ENCODE measurements at regions not wholly inside any gene's neighbourhood (a gene's known extent, or its start where the extent isn't known, plus 50 kb on each side); places are given as distances from the start of the nearest gene placed in this dataset.

DNA sequence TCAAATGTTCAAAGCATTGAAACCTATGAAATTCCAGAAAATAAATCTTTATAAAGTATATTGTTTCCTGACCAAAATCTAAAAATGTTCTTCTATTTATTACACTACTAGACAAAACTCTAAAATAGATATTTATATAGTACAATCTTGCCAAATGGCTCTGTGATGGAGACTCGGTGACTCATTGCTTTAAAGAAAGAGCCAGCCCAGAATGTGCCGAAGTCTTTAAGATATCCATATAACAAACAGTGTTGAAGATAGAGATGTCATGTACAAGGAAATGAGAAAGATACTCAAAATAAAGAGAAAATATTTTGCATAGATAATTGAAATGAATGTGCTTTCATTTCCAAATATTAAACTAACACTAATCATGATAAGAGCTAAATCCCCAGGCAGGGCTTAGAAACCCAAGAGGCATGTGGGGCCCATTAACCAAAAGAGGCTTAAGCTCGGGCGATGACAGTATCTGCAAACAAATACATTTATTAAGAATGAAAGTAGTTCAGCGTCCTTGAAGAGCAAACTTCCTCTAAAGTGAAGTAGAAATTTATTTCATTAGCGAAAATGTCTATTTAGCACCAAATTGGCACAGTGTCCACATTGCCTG, 102.1 kb upstream of the FAM9B start:
- no peaks in the 10 kb centered on the region for H3K9me3 ChIP-seq (ENCODE audit: low read depth, low read length)
- H3K79me2 ChIP-seq (ENCODE audit: insufficient read depth, low read length): no peaks in the 10 kb centered on the region
- TF ChIP-seq, protein P1, sequence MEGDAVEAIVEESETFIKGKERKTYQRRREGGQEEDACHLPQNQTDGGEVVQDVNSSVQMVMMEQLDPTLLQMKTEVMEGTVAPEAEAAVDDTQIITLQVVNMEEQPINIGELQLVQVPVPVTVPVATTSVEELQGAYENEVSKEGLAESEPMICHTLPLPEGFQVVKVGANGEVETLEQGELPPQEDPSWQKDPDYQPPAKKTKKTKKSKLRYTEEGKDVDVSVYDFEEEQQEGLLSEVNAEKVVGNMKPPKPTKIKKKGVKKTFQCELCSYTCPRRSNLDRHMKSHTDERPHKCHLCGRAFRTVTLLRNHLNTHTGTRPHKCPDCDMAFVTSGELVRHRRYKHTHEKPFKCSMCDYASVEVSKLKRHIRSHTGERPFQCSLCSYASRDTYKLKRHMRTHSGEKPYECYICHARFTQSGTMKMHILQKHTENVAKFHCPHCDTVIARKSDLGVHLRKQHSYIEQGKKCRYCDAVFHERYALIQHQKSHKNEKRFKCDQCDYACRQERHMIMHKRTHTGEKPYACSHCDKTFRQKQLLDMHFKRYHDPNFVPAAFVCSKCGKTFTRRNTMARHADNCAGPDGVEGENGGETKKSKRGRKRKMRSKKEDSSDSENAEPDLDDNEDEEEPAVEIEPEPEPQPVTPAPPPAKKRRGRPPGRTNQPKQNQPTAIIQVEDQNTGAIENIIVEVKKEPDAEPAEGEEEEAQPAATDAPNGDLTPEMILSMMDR (IDR thresholded peaks at IDR 0.05; ENCODE audit: extremely low read depth, low read depth, low read length): no peak
- H2AFZ ChIP-seq (ENCODE audit: low read length): no peak overlapping the region
- H3K27me3 ChIP-seq (ENCODE audit: insufficient read depth, low read length): no peaks in the 10 kb centered on the region
- no peak for DNase-seq (ENCODE audit: insufficient read length, low spot score, missing footprints)
- no peaks in the 10 kb centered on the region for H3K4me1 ChIP-seq (ENCODE audit: insufficient read depth, low read length)
- H3K4me3 ChIP-seq (ENCODE audit: insufficient read depth, low read length): no peak overlapping the region
- H3K36me3 ChIP-seq (ENCODE audit: insufficient read depth, low read length): no peaks in the 10 kb centered on the region
- H3K27ac ChIP-seq (ENCODE audit: low read depth, low read length): no peak overlapping the region
- H3K4me2 ChIP-seq (ENCODE audit: insufficient read depth, low read length): no peak overlapping the region
- H4K20me1 ChIP-seq (ENCODE audit: insufficient read depth, low read length): no peaks in the 10 kb centered on the region

DNA sequence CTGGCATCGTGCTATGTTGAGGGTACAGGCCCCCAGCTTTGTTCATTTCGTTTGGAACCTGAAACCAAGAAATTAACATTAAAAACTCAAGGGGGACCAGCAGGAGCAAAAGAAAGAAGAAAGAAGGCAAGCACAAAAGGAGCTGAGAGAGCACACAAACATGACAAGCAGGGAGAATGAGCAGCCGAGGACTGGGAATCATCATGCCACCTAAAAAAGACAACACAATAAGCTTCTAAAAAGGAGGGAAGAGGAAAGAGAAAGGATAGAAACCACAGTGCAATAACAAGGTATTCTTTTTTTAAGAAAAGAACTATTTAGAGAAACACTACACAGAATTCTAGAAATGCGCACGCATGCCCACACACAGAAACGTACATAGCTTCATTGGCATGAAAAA, 103.2 kb upstream of the FAM9B start:
- Histone ChIP-seq H3K4me2 (ENCODE audit: insufficient read depth, low read length) (no peak overlapping the region), H3K79me2 (ENCODE audit: insufficient read depth, low read length) (no peaks in the 10 kb centered on the region), H2AFZ (ENCODE audit: low read length) (no peak overlapping the region), H3K27me3 (ENCODE audit: insufficient read depth, low read length) (no peaks in the 10 kb centered on the region), H3K9me3 (ENCODE audit: low read depth, low read length) (no peaks in the 10 kb centered on the region), H3K4me3 (ENCODE audit: insufficient read depth, low read length) (no peak overlapping the region), H3K4me1 (ENCODE audit: insufficient read depth, low read length) (no peaks in the 10 kb centered on the region), H3K27ac (ENCODE audit: low read depth, low read length) (no peak overlapping the region), H3K36me3 (ENCODE audit: insufficient read depth, low read length) (no peaks in the 10 kb centered on the region), H4K20me1 (ENCODE audit: insufficient read depth, low read length) (no peaks in the 10 kb centered on the region)
- DNase-seq (ENCODE audit: insufficient read length, low spot score, missing footprints): no peak
- TF ChIP-seq, protein P1 (IDR thresholded peaks at IDR 0.05; ENCODE audit: extremely low read depth, low read depth, low read length): no peak

DNA sequence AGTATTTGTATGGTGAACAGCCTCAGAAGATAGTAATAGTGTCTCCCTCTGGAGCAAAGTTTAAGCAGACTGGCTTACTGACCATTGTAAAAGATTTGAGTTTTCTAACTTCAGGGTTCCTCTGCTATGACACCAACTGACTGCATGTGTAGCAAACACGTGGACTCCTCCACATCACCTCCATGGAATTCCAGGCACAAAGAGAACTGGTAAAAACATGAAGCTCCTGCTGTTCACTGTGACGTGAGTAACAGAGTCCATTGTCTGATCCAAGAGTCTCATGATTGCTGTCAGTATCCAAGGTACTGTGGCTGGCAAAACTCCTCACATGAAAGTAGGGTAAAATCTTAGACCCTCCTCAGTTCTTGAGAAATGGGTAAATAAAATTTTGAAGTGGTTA, 107.6 kb upstream of the FAM9B start:
- H3K4me3 ChIP-seq (ENCODE audit: insufficient read depth, low read length): no peak overlapping the region
- TF ChIP-seq, protein P1 (IDR thresholded peaks at IDR 0.05; ENCODE audit: extremely low read depth, low read depth, low read length): no peak
- no peaks in the 10 kb centered on the region for H4K20me1 ChIP-seq (ENCODE audit: insufficient read depth, low read length)
- H3K4me2 ChIP-seq (ENCODE audit: insufficient read depth, low read length): no peak overlapping the region
- H3K27me3 ChIP-seq (ENCODE audit: insufficient read depth, low read length): no peaks in the 10 kb centered on the region
- no peaks in the 10 kb centered on the region for H3K4me1 ChIP-seq (ENCODE audit: insufficient read depth, low read length)
- H3K79me2 ChIP-seq (ENCODE audit: insufficient read depth, low read length): no peaks in the 10 kb centered on the region
- no peak for DNase-seq (ENCODE audit: insufficient read length, low spot score, missing footprints)
- no peak overlapping the region for H2AFZ ChIP-seq (ENCODE audit: low read length)
- no peak overlapping the region for H3K27ac ChIP-seq (ENCODE audit: low read depth, low read length)
- no peaks in the 10 kb centered on the region for H3K9me3 ChIP-seq (ENCODE audit: low read depth, low read length)
- H3K36me3 ChIP-seq (ENCODE audit: insufficient read depth, low read length): no peaks in the 10 kb centered on the region

DNA sequence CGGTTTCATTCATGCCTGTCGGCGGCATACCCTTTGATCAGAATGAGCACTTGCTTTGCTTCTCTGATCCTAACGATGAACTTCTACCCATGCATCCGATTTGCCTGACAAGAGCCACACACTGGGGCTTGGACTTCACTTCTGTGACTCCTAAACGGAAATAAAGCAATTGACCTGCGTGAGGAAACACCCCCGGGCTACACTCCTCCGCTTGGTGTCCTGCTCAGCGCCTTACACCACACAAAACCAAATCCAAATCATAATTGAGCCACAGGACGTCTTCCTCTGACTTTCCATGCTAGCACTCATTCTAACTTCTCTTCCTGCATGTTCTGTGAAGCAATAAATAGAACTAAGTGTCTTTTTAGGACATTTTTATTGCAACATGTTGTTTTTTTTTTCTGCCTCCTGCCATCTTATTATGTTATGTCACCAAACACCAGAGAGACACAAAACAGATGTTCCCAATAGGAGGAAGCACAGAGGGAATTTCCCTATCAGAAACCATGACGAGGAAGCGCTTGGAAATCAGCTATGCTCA, 110.8 kb upstream of the FAM9B start:
- H2AFZ ChIP-seq (ENCODE audit: low read length): no peak overlapping the region
- H3K4me1 ChIP-seq (ENCODE audit: insufficient read depth, low read length): peaks cover 14% of the 10 kb centered on the region
- H3K27ac ChIP-seq (ENCODE audit: low read depth, low read length): no peak overlapping the region
- no peaks in the 10 kb centered on the region for H4K20me1 ChIP-seq (ENCODE audit: insufficient read depth, low read length)
- no peaks in the 10 kb centered on the region for H3K79me2 ChIP-seq (ENCODE audit: insufficient read depth, low read length)
- TF ChIP-seq, protein P1 (IDR thresholded peaks at IDR 0.05; ENCODE audit: extremely low read depth, low read depth, low read length): no peak
- no peaks in the 10 kb centered on the region for H3K9me3 ChIP-seq (ENCODE audit: low read depth, low read length)
- no peaks in the 10 kb centered on the region for H3K27me3 ChIP-seq (ENCODE audit: insufficient read depth, low read length)
- H3K4me2 ChIP-seq (ENCODE audit: insufficient read depth, low read length): no peak overlapping the region
- no peak overlapping the region for H3K4me3 ChIP-seq (ENCODE audit: insufficient read depth, low read length)
- H3K36me3 ChIP-seq (ENCODE audit: insufficient read depth, low read length): no peaks in the 10 kb centered on the region
- DNase-seq (ENCODE audit: insufficient read length, low spot score, missing footprints): no peak
